HL-60 (cell line): ENCODE measurements at regions not wholly inside any gene's neighbourhood (a gene's known extent, or its start where the extent isn't known, plus 50 kb on each side); places are given as distances from the start of the nearest gene placed in this dataset.
"Not testable (repeated sequence)": the region's sequence is repeated elsewhere in the genome, so short reads cannot be mapped to it uniquely, and the experiment has no call there.

ENCODE experiments used
- DNase-seq, 2 experiments: peaks; one replicate each; pipeline ENCODE4 v3.0.0-alpha.2; 2010 to 2020; ENCODE audit warnings: low read depth in 1 of 2, low spot score in 1 of 2
- H3K27ac ChIP-seq: fragments of 250-450 bp; sonication (Bioruptor Pico); replicated peaks from 2 replicates; pipeline ENCODE4 v1.5.1; 2020; ENCODE audit warnings: mild to moderate bottlenecking, moderate library complexity
- H3K27me3 ChIP-seq: fragments of 250-450 bp; sonication (Bioruptor Pico); 2 replicates; pipeline ENCODE4 v1.5.1; 2021; ENCODE audit warnings: mild to moderate bottlenecking, moderate library complexity; ENCODE audit not compliant: insufficient read depth, poor library complexity, severe bottlenecking
- H3K4me3 ChIP-seq: replicated peaks from 2 replicates; pipeline ENCODE4 v1.5.1; 2011; ENCODE audit warnings: mild to moderate bottlenecking, control low read depth, low read length; ENCODE audit not compliant: insufficient read depth
- GABPA ChIP-seq: IDR thresholded peaks from 2 replicates; pipeline ENCODE4 v1.6.1; 2012; ENCODE audit warnings: low read depth
- POLR2AphosphoS5 ChIP-seq: IDR thresholded peaks from 2 replicates; pipeline ENCODE4 v1.6.1; 2012; ENCODE audit warnings: low read depth
- SPI1 ChIP-seq: IDR thresholded peaks from 2 replicates; pipeline ENCODE4 v1.6.1; 2012; ENCODE audit warnings: low read depth, mild to moderate bottlenecking, borderline replicate concordance
- TF ChIP-seq, protein P1 (sequence below): IDR thresholded peaks from 2 replicates; pipeline ENCODE4 v1.6.1; 2012; ENCODE audit warnings: low read depth; ENCODE audit not compliant: insufficient replicate concordance
- TF ChIP-seq, protein P2 (sequence below): IDR thresholded peaks from one replicate; pipeline ENCODE4 v1.5.1; 2011; ENCODE audit warnings: low read length, control low read depth, inconsistent platforms; ENCODE audit not compliant: insufficient read depth

DNA sequence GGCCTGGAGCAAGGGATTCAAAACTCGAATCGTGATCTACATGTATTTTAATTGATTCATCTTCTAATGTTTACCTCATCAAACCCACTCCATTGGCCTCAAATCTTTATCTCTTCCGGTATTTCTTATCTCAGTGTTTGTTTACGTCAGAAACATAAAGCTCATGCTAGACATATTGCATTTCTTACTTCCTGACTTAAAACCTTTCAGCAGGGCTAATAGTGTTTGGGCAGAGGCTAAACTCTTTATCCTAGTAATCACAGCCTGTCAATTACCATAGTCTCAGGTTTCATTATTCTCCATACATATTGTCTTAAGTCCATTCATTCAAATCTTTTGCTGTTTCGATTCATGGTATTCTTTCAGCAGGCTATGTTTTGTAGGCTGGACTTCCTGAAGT is 81.3 kb upstream of the AGR3 start:
- H3K4me3 ChIP-seq, result no peak overlapping the region
- H3K27ac ChIP-seq, result no peak overlapping the region
- H3K27me3 ChIP-seq, result no peaks in the 10 kb centered on the region
- DNase-seq, result no peak
- TF ChIP-seq GABPA (no peak), SPI1 (no peak)
- TF ChIP-seq, protein P1, sequence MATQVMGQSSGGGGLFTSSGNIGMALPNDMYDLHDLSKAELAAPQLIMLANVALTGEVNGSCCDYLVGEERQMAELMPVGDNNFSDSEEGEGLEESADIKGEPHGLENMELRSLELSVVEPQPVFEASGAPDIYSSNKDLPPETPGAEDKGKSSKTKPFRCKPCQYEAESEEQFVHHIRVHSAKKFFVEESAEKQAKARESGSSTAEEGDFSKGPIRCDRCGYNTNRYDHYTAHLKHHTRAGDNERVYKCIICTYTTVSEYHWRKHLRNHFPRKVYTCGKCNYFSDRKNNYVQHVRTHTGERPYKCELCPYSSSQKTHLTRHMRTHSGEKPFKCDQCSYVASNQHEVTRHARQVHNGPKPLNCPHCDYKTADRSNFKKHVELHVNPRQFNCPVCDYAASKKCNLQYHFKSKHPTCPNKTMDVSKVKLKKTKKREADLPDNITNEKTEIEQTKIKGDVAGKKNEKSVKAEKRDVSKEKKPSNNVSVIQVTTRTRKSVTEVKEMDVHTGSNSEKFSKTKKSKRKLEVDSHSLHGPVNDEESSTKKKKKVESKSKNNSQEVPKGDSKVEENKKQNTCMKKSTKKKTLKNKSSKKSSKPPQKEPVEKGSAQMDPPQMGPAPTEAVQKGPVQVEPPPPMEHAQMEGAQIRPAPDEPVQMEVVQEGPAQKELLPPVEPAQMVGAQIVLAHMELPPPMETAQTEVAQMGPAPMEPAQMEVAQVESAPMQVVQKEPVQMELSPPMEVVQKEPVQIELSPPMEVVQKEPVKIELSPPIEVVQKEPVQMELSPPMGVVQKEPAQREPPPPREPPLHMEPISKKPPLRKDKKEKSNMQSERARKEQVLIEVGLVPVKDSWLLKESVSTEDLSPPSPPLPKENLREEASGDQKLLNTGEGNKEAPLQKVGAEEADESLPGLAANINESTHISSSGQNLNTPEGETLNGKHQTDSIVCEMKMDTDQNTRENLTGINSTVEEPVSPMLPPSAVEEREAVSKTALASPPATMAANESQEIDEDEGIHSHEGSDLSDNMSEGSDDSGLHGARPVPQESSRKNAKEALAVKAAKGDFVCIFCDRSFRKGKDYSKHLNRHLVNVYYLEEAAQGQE, result no peak

DNA sequence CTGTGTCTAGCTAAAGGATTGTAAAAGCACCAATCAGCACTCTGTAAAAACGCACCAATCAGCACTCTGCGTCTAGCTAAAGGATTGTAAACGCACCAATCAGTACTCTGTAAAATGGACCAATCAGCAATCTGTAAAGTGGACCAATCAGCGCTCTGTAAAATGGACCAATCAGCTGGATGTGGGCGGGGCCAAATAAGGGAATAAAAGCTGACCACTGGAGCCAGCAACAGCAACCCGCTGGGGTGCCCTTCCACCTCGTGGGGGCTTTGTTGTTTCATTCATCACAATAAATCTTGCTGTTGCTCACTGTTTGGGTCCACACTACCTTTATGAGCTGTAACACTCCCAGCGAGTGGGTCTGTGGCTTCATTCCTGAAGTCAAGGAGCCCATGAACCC is 83.9 kb upstream of the AGR3 start:
- not testable (repeated sequence) for DNase-seq, H3K4me3 ChIP-seq, H3K27ac ChIP-seq, H3K27me3 ChIP-seq

DNA sequence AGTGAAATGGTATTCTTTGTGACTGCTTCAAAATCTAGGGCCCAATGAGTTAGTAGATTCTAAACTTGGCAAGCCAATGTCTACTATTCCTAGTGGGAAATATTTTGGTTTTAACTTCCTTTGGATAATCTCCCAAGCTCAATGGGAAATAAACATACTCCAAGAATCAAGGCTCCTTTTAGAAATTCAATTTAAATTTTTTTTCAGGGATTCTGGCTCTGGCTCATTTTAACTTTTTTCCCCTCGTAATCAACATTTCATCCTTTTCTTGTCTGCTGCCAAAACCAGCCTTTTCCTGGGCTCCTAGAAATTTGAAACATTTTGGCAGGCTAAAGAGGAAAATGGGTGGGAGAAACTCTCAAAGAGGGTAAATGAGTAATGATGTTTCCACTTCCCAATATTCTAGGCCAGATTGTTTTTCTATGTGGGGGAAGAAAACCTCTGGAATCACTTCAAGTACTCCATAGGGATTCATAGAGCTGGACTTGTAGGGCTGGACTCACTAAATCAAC is 85.6 kb upstream of the AGR3 start:
- TF ChIP-seq, protein P1, result no peak
- TF ChIP-seq POLR2AphosphoS5, result no peak
- TF ChIP-seq SPI1, result no peak
- TF ChIP-seq GABPA, result no peak
- TF ChIP-seq, protein P2, sequence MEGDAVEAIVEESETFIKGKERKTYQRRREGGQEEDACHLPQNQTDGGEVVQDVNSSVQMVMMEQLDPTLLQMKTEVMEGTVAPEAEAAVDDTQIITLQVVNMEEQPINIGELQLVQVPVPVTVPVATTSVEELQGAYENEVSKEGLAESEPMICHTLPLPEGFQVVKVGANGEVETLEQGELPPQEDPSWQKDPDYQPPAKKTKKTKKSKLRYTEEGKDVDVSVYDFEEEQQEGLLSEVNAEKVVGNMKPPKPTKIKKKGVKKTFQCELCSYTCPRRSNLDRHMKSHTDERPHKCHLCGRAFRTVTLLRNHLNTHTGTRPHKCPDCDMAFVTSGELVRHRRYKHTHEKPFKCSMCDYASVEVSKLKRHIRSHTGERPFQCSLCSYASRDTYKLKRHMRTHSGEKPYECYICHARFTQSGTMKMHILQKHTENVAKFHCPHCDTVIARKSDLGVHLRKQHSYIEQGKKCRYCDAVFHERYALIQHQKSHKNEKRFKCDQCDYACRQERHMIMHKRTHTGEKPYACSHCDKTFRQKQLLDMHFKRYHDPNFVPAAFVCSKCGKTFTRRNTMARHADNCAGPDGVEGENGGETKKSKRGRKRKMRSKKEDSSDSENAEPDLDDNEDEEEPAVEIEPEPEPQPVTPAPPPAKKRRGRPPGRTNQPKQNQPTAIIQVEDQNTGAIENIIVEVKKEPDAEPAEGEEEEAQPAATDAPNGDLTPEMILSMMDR, result no peak
- no peak for DNase-seq
- H3K27ac ChIP-seq, result no peak overlapping the region
- H3K27me3 ChIP-seq, result no peaks in the 10 kb centered on the region
- H3K4me3 ChIP-seq, result no peak overlapping the region

DNA sequence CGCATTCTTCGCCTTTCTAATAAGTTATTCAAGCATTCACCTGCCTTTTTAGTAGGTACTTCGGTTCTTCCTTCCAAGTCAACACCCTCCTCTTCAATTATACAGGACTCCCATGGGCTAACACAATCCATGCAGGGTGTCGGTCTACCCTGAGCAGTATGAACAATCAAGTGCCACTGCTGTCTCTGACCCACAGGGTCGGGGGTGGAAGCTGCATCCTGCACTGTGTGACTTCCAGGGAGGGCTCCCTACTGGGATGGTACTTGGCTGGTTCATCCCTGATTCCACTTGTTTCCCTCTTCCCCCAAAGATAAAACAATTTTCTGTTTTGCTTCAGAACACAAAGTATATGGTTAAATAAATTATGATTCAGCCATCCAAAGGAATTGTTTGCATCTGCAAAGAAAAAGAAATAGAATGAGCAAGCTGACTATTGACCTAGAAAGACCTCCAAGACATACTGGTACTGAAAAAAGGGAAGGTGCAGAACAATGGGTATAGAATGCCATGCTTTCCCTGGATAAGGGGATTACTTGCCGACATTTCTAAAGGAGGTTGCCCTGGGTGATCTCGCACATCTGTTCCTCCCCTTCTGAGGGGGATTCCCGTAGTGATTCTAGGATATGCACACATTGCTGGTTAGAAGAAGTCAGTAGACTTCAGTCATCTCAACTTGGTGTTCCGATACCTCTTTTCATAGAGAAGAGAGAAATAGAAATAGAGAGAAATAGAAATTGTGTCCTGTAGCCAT is 89.1 kb upstream of the AGR3 start:
- H3K27ac ChIP-seq, result no peak overlapping the region
- no peak for DNase-seq
- no peak for TF ChIP-seq SPI1
- no peak for TF ChIP-seq GABPA
- TF ChIP-seq, protein P1, result no peak
- no peak for TF ChIP-seq POLR2AphosphoS5
- TF ChIP-seq, protein P2, result no peak
- H3K27me3 ChIP-seq, result no peaks in the 10 kb centered on the region
- no peak overlapping the region for H3K4me3 ChIP-seq
